Inferior parietal cortex (tissue), 1 donor: ENCODE measurements at regions not wholly inside any gene's neighbourhood (a gene's known extent, or its start where the extent isn't known, plus 50 kb on each side); places are given as distances from the start of the nearest gene placed in this dataset.
A peak's percentile ranks its signal among the peaks of the same experiment; 100 is the strongest.
"Not testable (repeated sequence)": the region's sequence is repeated elsewhere in the genome, so short reads cannot be mapped to it uniquely, and the experiment has no call there.

Experiments
- DNase-seq: peaks from one replicate; pipeline ENCODE4 v3.0.0-alpha.2; 2016; ENCODE audit errors: extremely low spot score

DNA sequence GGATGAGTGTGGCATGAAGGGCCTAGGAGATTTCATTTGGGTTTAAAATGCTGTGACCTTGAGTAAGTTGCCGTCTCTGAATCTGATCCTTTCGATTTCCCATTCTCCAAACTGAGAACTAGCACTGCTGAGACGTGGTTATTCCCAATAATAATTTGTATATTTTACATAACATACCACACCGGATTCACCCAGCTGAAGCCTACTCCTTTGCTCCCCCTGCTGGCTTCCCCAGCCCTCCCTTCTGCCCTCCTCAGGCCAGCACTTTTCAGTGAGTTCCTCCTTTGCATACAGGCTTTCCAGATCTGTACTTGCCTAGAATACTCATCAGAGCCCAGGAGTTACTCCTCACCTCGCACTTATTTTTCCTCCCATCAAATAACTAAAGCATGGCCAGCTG lies 255.1 kb downstream of the OR4F29 start:
- not testable (repeated sequence) for DNase-seq

- peak; percentile 85 for DNase-seq
Measured at GRCh38 chr1:191296-192049, 260.0 kb downstream of the OR4F29 start.

- DNase-seq: not testable (repeated sequence)
Measured at GRCh38 chr1:190678-191077, 260.8 kb downstream of the OR4F29 start.

DNA sequence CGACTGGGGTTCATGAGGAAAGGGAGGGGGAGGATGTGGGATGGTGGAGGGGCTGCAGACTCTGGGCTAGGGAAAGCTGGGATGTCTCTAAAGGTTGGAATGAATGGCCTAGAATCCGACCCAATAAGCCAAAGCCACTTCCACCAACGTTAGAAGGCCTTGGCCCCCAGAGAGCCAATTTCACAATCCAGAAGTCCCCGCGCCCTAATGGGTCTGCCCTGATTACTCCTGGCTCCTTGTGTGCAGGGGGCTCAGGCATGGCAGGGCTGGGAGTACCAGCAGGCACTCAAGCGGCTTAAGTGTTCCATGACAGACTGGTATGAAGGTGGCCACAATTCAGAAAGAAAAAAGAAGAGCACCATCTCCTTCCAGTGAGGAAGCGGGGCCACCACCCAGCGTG lies 261.6 kb downstream of the OR4F29 start:
- not testable (repeated sequence) for DNase-seq

DNA sequence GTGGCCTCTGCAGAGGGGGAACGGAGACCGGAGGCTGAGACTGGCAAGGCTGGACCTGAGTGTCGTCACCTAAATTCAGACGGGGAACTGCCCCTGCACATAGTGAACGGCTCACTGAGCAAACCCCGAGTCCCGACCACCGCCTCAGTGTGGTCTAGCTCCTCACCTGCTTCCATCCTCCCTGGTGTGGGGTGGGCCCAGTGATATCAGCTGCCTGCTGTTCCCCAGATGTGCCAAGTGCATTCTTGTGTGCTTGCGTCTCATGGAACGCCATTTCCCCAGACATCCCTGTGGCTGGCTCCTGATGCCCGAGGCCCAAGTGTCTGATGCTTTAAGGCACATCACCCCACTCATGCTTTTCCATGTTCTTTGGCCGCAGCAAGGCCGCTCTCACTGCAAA lies 262.2 kb downstream of the OR4F29 start:
- not testable (repeated sequence) for DNase-seq

DNA sequence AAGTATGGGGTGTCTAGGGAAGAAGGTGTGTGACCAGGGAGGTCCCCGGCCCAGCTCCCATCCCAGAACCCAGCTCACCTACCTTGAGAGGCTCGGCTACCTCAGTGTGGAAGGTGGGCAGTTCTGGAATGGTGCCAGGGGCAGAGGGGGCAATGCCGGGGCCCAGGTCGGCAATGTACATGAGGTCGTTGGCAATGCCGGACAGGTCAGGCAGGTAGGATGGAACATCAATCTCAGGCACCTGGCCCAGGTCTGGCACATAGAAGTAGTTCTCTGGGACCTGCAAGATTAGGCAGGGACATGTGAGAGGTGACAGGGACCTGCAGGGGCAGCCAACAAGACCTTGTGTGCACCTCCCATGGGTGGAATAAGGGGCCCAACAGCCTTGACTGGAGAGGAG lies 264.2 kb downstream of the OR4F29 start:
- not testable (repeated sequence) for DNase-seq

- not testable (repeated sequence) for DNase-seq
Measured at GRCh38 chr1:186691-187131, 264.8 kb downstream of the OR4F29 start.

DNA sequence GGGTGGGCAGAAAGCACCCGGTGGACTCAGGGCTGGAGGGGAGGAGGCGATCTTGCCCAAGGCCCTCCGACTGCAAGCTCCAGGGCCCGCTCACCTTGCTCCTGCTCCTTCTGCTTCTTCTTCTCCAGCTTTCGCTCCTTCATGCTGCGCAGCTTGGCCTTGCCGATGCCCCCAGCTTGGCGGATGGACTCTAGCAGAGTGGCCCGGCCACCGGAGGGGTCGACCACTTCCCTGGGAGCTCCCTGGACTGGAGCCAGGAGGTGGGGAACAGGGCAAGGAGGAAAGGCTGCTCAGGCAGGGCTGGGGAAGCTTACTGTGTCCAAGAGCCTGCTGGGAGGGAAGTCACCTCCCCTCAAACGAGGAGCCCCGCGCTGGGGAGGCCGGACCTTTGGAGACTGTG lies 265.3 kb downstream of the OR4F29 start:
- not testable (repeated sequence) for DNase-seq

- not testable (repeated sequence) for DNase-seq
Measured at GRCh38 chr1:185526-185925, 266.0 kb downstream of the OR4F29 start.

DNA sequence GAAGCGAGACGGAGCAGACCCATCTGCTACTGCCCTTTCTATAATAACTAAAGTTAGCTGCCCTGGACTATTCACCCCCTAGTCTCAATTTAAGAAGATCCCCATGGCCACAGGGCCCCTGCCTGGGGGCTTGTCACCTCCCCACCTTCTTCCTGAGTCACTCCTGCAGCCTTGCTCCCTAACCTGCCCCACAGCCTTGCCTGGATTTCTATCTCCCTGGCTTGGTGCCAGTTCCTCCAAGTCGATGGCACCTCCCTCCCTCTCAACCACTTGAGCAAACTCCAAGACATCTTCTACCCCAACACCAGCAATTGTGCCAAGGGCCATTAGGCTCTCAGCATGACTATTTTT lies 267.2 kb downstream of the OR4F29 start:
- not testable (repeated sequence) for DNase-seq

DNA sequence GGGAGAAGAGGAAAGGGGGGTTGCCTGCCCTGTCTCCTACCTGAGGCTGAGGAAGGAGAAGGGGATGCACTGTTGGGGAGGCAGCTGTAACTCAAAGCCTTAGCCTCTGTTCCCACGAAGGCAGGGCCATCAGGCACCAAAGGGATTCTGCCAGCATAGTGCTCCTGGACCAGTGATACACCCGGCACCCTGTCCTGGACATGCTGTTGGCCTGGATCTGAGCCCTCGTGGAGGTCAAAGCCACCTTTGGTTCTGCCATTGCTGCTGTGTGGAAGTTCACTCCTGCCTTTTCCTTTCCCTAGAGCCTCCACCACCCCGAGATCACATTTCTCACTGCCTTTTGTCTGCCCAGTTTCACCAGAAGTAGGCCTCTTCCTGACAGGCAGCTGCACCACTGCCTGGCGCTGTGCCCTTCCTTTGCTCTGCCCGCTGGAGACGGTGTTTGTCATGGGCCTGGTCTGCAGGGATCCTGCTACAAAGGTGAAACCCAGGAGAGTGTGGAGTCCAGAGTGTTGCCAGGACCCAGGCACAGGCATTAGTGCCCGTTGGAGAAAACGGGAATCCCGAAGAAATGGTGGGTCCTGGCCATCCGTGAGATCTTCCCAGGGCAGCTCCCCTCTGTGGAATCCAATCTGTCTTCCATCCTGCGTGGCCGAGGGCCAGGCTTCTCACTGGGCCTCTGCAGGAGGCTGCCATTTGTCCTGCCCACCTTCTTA lies 267.7 kb downstream of the OR4F29 start:
- DNase-seq: not testable (repeated sequence)

DNA sequence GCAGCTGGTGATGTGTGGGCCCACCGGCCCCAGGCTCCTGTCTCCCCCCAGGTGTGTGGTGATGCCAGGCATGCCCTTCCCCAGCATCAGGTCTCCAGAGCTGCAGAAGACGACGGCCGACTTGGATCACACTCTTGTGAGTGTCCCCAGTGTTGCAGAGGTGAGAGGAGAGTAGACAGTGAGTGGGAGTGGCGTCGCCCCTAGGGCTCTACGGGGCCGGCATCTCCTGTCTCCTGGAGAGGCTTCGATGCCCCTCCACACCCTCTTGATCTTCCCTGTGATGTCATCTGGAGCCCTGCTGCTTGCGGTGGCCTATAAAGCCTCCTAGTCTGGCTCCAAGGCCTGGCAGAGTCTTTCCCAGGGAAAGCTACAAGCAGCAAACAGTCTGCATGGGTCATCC lies 268.4 kb downstream of the OR4F29 start:
- DNase-seq: not testable (repeated sequence)

DNA sequence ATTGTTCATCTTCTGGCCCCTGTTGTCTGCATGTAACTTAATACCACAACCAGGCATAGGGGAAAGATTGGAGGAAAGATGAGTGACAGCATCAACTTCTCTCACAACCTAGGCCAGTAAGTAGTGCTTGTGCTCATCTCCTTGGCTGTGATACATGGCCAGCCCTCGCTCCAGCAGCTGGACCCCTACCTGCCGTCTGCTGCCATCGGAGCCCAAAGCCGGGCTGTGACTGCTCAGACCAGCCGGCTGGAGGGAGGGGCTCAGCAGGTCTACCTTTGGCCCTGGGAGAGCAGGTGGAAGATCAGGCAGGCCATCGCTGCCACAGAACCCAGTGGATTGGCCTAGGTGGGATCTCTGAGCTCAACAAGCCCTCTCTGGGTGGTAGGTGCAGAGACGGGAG lies 268.8 kb downstream of the OR4F29 start:
- DNase-seq: not testable (repeated sequence)

DNA sequence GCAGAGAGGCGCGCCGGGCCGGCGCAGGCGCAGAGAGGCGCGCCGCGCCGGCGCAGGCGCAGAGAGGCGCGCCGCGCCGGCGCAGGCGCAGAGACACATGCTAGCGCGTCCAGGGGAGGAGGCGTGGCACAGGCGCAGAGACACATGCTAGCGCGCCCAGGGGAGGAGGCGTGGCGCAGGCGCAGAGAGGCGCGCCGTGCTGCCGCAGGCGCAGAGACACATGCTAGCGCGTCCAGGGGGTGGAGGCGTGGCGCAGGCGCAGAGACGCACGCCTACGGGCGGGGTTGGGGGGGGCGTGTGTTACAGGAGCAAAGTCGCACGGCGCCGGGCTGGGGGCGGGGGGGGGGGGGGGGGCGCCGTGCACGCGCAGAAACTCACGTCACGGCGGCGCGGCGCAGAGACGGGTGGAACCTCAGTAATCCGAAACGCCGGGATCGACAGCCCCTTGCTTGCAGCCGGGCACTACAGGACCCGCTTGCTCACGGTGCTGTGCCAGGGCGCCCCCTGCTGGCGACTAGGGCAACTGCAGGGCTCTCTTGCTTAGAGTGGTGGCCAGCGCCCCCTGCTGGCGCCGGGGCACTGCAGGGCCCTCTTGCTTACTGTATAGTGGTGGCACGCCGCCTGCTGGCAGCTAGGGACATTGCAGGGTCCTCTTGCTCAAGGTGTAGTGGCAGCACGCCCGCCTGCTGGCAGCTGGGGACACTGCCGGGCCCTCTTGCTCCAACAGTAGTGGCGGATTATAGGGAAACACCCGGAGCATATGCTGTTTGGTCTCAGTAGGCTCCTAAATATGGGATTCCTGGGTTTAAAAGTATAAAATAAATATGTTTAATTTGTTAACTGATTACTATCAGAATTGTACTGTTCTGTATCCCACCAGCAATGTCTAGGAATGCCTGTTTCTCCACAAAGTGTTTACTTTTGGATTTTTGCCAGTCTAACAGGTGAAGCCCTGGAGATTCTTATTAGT lies 269.9 kb downstream of the OR4F29 start:
- DNase-seq: peak; percentile 15

DNA sequence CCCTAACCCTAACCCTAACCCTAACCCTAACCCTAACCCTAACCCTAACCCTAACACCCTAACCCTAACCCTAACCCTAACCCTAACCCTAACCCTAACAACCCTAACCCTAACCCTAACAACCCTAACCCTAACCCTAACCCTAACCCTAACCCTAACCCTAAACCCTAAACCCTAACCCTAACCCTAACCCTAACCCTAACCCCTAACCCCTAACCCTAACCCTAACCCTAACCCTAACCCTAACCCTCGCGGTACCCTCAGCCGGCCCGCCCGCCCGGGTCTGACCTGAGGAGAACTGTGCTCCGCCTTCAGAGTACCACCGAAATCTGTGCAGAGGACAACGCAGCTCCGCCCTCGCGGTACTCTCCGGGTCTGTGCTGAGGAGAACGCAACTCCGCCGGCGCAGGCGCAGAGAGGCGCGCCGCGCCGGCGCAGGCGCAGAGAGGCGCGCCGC lies 270.7 kb downstream of the OR4F29 start:
- DNase-seq: not testable (repeated sequence)

GRCh38 chr1:138842-139241 lies 312.6 kb downstream of the OR4F29 start:
- not testable (repeated sequence) for DNase-seq

GRCh38 chr1:137664-138063 lies 313.8 kb downstream of the OR4F29 start:
- not testable (repeated sequence) for DNase-seq

DNA sequence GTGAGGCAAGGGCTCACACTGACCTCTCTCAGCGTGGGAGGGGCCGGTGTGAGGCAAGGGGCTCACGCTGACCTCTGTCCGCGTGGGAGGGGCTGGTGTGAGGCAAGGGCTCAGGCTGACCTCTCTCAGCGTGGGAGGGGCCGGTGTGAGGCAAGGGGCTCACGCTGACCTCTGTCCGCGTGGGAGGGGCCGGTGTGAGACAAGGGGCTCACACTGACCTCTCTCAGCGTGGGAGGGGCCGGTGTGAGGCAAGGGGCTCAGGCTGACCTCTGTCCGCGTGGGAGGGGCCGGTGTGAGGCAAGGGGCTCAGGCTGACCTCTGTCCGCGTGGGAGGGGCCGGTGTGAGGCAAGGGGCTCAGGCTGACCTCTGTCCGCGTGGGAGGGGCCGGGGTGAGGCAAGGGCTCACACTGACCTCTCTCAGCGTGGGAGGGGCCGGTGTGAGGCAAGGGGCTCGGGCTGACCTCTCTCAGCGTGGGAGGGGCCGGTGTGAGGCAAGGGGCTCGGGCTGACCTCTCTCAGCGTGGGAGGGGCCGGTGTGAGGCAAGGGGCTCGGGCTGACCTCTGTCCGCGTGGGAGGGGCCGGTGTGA lies 315.0 kb downstream of the OR4F29 start:
- DNase-seq: not testable (repeated sequence)

GRCh38 chr1:134936-135335 lies 316.5 kb downstream of the OR4F29 start:
- not testable (repeated sequence) for DNase-seq

- not testable (repeated sequence) for DNase-seq
Measured at GRCh38 chr1:118440-118839, 333.0 kb downstream of the OR4F29 start.

DNA sequence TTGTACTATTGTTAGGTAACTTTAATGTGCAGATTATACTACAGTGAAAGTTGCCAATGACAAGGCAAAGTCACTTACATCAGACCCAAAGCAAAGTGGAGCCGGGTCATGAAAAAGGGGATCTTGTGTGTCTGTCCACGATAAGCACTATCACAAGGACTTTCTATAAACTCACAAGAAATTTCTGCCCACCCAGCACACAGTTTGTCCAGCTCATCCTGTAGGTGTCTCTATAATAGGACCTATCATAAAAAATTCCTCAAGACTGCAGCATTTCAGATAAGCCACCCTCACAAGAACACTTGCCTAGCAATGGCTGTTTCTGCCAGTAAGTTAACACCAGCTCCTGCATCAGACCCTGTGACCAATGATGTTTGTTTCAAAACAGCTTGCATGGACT lies 335.9 kb downstream of the OR4F29 start:
- DNase-seq: not testable (repeated sequence)
